Ascending aorta (tissue), 2 donors: ENCODE measurements at regions not wholly inside any gene's neighbourhood (a gene's known extent, or its start where the extent isn't known, plus 50 kb on each side); places are given as distances from the start of the nearest gene placed in this dataset.

ENCODE experiments used
- DNase-seq, 2 donors: peaks; one replicate each; pipeline ENCODE4 v3.0.0-alpha.2; 2019; ENCODE audit warnings: low spot score in 2 of 2
- H3K27ac ChIP-seq, 2 donors: fragments of 200-600 bp; sonication (generic); one replicate each; pipeline ENCODE4 v1.5.1; 2016 to 2017; ENCODE audit warnings: mild to moderate bottlenecking in 1 of 2
- H3K27me3 ChIP-seq: fragments of 200-600 bp; sonication (generic); one replicate; pipeline ENCODE4 v1.5.1; 2017
- H3K36me3 ChIP-seq, 2 donors: fragments of 200-600 bp; sonication (generic); one replicate each; pipeline ENCODE4 v1.5.1; 2016
- H3K4me1 ChIP-seq, 2 donors: fragments of 200-600 bp; sonication (generic); one replicate each; pipeline ENCODE4 v1.5.1; 2016 to 2017; ENCODE audit warnings: mild to moderate bottlenecking in 1 of 2
- H3K4me3 ChIP-seq, 2 donors: fragments of 200-600 bp; sonication (generic); one replicate each; pipeline ENCODE4 v1.5.1; 2016 to 2017; ENCODE audit warnings: mild to moderate bottlenecking in 1 of 2
- H3K9me3 ChIP-seq, 2 donors: fragments of 200-600 bp; sonication (generic); one replicate each; pipeline ENCODE4 v1.5.1; 2016
- intact Hi-C: fragments of 100-400 bp; cut with DNase I; formaldehyde crosslinking; loops from one replicate; pipeline ENCODE4 v1.15.1; 2023
- TF ChIP-seq, protein P1 (sequence below), 3 experiments: fragments of 200-600 bp in 2 of 3; fragments of 450-650 bp in 1 of 3; sonication (generic) in 2 of 3; IDR thresholded peaks; one replicate each; pipeline ENCODE4 v1.5.1; 2016 to 2019; ENCODE audit warnings: antibody characterized with exemption in 3 of 3, mild to moderate bottlenecking in 1 of 3, moderate library complexity in 1 of 3

DNA sequence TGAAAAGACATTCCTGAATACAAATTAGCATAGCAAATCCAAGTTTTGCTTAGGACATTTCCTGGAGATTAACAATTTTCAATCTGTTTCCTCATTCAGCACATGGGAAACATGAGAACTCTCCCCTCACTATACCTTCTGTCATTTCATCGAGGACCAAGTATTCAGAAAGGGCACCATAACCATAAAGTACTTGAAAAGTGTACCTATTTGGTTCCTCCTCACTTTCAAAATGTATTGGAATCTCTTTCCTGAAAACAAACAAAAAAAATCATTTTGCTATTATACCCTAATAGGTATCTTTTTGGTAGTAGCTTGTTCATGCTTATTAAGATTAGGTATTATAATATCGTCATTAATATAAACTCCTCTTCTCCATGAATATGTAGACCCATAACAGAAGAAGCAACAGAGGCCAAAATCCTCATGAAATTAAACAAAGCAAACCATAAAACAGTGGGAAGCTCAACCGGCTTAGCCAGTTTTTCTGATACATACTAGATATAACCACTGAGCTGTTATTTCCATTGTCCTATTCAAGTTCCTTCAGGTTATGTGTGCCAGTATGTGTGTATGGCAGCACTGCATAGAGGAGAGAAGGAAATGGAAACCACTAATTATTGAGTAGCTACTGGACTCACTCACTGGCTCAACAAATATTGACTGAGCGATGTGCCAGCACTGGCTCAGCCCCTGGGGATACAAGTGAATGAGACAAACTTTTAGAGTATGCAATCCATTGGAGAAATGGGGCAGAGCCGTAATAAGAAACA is 274.0 kb downstream of the MAFB start:
- TF ChIP-seq, protein P1, sequence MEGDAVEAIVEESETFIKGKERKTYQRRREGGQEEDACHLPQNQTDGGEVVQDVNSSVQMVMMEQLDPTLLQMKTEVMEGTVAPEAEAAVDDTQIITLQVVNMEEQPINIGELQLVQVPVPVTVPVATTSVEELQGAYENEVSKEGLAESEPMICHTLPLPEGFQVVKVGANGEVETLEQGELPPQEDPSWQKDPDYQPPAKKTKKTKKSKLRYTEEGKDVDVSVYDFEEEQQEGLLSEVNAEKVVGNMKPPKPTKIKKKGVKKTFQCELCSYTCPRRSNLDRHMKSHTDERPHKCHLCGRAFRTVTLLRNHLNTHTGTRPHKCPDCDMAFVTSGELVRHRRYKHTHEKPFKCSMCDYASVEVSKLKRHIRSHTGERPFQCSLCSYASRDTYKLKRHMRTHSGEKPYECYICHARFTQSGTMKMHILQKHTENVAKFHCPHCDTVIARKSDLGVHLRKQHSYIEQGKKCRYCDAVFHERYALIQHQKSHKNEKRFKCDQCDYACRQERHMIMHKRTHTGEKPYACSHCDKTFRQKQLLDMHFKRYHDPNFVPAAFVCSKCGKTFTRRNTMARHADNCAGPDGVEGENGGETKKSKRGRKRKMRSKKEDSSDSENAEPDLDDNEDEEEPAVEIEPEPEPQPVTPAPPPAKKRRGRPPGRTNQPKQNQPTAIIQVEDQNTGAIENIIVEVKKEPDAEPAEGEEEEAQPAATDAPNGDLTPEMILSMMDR (IDR thresholded peaks at IDR 0.05): no peak
- no peaks in the 10 kb centered on the region for H3K27me3 ChIP-seq

DNA sequence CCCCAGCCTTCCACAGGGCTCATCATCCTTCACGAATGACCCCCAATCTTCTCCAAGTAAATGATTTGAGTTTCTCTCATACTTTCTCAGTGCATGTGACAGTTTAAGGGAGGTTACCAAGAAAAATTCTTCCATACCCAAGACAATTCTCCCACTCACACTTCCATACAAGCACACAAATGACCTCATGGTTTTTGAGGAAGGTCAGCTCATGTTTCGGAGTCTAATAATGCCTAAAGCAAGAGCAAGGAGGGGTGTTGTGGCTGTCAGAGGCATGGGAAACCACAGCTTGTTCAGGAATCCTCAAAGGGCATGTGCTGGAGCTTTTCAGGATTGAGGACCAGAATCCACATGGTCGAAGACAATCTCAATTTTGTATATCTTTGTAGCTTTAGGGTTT is 279.0 kb downstream of the MAFB start:
- TF ChIP-seq, protein P1 (IDR thresholded peaks at IDR 0.05): no peak
- intact Hi-C loops: no loop called here
- no peak for DNase-seq
- Histone ChIP-seq H3K27ac (no peak overlapping the region), H3K4me1 (no peaks in the 10 kb centered on the region), H3K36me3 (no peaks in the 10 kb centered on the region), H3K9me3 (no peaks in the 10 kb centered on the region), H3K27me3 (no peaks in the 10 kb centered on the region), H3K4me3 (no peak overlapping the region)

More for the DNA sequence above, 274.0 kb downstream of the MAFB start:
- H3K4me1 ChIP-seq: no peaks in the 10 kb centered on the region
- no peak overlapping the region for H3K27ac ChIP-seq
- H3K9me3 ChIP-seq: no peaks in the 10 kb centered on the region
- H3K36me3 ChIP-seq: no peaks in the 10 kb centered on the region
- intact Hi-C loops: no loop called here
- no peak overlapping the region for H3K4me3 ChIP-seq
- DNase-seq: no peak

DNA sequence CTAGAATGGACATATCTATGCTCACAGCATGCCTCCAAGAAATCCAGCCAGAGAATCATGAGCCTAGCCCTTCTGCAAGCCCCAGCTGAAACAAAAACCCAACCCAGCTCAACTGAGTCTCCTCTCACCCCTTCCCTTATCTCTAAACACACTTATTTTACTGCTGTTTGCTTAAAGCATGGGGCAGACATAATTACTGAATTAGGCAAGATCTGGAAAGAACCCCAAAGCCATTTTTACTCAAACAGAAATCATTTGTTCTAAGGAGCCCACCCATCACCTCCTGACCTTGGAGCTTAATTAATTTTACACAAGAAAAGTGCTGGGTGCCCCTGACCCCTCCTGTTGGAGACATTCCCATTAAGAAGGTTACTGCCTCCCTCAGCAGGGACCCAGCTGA is 291.6 kb downstream of the MAFB start:
- TF ChIP-seq, protein P1 (IDR thresholded peaks at IDR 0.05): no peak
- Histone ChIP-seq H3K4me1 (no peaks in the 10 kb centered on the region), H3K36me3 (no peaks in the 10 kb centered on the region), H3K4me3 (no peak overlapping the region), H3K27me3 (no peaks in the 10 kb centered on the region), H3K9me3 (no peaks in the 10 kb centered on the region), H3K27ac (no peak overlapping the region)
- intact Hi-C loops: no loop called here
- DNase-seq: no peak

DNA sequence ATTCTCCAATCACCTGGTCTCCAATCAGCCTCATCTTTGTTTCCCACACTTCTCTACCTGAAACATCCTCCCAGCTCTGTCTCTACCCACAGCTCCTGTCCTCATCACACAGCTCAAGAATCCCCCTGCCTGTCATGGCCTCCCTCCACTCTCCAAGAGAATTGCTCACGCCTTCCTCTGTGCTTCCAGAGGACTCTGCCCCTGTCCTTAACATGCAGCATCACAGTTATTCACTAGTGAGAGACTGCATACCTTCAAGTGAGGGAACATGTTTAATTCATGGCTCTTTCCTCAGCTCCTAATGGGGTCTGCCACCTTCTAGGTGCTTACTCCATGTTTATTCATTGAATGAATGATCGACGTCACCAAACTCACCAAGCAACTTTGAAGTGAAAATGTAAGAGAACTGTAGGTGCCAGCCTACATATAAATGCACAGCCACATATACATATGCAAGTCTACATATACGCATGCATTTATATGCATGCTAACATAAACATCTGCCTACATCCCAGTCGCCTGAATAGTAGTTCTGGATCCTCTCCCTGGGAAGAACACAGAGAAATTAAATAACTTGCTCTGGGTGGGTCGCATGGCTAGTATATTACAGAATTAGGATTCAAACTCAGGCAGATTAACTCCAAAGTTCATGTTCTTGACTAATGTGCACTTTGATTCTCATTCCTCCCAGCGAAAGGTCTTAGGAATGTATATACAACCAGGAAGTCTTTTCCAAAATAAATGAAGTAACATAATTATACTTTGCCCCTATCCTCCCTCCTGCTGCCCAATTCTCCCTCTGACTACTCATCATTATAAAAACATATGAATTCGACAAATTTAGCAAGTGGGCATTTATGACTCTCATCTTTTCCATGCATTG is 295.6 kb downstream of the MAFB start:
- Histone ChIP-seq H3K4me3 (no peak overlapping the region), H3K9me3 (no peaks in the 10 kb centered on the region), H3K27me3 (no peaks in the 10 kb centered on the region), H3K27ac (no peak overlapping the region), H3K36me3 (no peaks in the 10 kb centered on the region), H3K4me1 (no peaks in the 10 kb centered on the region)
- intact Hi-C loops: no loop called here
- DNase-seq: no peak
- TF ChIP-seq, protein P1 (IDR thresholded peaks at IDR 0.05): no peak

DNA sequence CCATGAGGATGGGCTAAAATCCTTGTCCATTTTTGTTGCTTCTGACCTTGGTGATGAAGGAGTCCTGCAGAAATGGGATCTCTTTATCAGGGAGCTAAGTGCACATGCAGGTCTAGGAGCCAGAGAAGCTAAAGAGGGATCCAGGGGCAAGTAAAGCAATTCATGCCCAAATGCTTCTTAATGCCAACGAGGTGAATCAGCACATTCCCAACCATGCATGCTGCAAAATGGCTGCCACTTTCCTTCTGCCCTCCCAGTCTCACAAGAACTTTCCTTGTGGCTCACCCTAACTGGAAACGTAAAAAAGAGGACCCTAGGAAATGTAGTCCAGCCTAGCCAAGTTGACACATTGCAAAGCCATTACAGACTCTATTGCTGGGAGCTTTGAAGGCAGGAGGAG is 298.4 kb downstream of the MAFB start:
- H3K27ac ChIP-seq: no peak overlapping the region
- H3K36me3 ChIP-seq: no peaks in the 10 kb centered on the region
- no peak overlapping the region for H3K4me3 ChIP-seq
- H3K9me3 ChIP-seq: no peaks in the 10 kb centered on the region
- no peaks in the 10 kb centered on the region for H3K27me3 ChIP-seq
- intact Hi-C loops: no loop called here
- TF ChIP-seq, protein P1 (IDR thresholded peaks at IDR 0.05): no peak
- DNase-seq: no peak
- no peaks in the 10 kb centered on the region for H3K4me1 ChIP-seq
